ENCODE measurements at regions not wholly inside any gene's neighbourhood (a gene's known extent, or its start where the extent isn't known, plus 50 kb on each side); places are given as distances from the start of the nearest gene placed in this dataset.
"Not testable (repeated sequence)": the region's sequence is repeated elsewhere in the genome, so short reads cannot be mapped to it uniquely, and the experiment has no call there.

DNA sequence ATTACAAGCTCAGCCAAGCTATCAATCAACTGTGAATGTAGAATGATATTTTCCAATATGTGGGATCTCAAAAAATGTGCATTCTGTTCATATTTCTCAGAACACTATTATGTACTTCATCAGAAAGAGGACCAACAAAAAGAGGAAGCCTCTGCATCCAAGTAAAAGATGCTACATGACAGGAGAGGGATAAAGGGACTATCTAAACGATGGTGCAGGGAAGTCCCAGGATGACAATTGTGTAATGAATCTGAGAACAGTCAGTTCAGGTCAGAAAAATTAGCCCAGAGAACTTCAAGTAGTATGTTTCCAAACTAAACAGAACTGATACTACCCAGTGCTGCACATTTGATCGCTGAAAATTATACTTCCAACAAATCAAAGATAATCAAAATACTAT lies 127.0 kb downstream of the ZNF330 start:
- DNase-seq: no peak

GRCh38 chr4:141348125-141348524 lies 127.4 kb downstream of the ZNF330 start:
- no peak for DNase-seq

DNA sequence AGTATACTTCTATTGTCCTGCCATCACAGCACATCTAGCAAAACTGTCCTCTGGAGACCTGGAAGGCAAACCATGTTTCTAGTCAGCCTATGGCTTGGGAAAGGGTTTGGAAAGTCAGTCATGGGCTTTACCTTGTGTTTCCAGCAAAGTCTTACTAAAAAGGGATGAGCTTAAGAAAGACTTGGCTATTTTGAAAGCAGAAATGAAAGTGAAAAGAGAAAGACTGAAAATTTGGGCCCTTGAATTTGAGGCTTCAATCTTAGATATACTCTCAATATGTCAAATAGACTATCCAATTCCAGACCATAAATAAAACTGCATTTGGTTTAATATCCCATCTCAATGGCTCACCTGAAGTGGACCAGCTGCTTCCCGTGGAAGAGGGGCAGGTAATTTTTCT lies 127.9 kb downstream of the ZNF330 start:
- no peak for DNase-seq

DNA sequence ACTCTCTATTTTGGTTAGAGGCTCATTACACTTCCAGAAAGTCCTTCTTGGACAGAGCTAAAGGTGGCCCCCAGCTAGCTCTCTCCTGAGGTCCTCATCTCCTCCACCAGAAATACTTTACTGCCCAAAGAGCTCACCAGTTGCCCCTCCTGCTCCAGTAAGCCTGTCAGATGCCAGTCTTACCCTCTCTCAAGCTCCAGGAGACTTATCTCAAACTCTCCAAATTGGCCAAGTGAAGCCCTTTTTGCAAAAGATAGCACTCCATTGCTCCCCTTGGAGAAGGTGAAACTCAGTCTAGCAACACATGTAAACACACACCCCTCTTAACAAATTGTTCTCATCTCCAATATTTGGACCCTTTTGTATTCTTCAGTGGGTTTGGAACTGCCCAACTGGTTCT lies 128.5 kb downstream of the ZNF330 start:
- DNase-seq: no peak

DNA sequence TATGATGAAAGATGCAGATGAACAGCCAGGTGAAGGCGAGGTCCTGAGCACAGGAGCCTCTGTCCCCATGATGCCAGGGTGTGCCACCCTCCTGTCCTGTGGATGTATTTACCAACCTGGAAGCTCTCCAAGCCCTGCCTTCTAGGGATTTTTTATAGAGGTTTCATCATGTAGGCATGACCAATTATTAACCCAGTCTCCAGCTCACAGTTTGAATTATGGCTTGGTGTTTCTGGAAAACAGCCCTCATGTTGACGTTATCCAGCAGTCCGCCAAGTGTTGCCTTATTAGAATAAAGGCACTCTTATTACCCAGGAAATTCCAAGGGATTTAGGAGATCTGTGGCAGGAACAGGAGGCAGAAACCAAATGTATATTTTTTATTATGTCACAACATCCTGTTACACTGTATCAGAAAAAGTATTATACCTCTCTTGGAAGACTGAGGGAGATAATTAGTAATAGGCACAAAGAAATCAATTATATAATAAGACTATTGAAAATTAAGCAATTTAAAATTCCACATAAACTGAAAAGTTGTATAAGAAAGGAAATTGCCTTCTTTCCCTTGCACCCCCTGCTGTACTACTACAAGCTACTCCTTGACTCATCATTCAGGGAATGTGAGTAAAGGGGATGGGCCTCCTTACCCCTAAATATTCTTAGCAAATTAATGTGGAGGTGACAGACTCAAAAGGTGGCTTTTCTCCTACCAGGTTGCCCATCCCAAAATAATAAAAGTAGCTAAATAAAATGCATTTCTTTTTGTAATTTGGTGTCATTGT lies 129.6 kb downstream of the ZNF330 start:
- DNase-seq: no peak

GRCh38 chr4:141352331-141352730 lies 131.6 kb downstream of the ZNF330 start:
- DNase-seq: no peak

- DNase-seq: no peak
Measured at GRCh38 chr4:141352909-141353525, 132.3 kb downstream of the ZNF330 start.

DNA sequence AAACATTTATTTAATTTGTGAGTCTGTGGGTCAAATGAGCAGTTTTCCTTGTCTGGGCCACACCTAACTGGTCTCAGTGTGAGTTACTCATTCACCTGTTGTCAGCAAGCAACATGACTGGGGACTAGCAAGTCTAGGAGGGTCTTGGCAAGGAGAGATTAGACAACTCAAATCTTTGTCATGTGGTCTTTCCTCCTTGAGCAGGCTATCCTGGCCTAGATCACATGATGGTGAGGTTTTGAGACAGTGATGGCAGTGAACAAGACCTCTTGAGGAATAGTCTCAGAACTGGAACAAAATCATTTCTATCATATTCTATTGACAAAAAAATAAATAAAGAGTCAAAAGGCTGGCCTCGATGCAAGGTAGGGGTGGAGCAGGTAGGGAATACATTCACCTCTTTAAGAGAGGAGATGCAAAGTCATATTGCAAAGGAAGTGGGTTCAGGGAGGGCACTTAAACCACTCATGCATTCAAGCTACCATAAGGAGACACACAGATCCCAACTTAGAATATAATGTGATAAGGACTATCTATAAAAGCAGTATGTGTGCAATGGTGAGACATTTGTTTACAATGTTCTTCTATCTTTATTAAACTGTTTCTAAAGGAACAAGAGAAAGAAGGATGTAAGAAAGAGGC lies 135.7 kb downstream of the ZNF330 start:
- DNase-seq: no peak

GRCh38 chr4:141356963-141357335 lies 136.3 kb downstream of the ZNF330 start:
- DNase-seq: no peak

DNA sequence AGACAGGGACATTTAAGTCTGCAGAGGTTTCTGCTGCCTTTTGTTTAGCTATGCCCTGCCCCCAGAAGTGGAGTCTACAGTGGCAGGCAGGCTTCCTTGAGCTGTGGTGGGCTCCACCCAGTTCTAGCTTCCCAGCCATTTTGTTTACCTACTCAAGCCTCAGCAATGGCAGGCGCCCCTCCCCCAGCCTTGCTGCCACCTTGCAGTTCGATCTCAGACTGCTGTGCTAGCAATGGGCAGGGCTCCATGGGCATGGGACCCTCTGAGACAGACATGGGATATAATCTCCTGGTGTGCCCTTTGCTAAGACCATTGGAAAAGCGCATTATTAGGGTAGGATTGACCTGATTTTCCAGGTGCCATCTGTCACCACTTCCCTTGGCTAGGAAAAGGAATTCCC lies 147.5 kb downstream of the ZNF330 start:
- DNase-seq: not testable (repeated sequence)

GRCh38 chr4:141371206-141371605 lies 150.5 kb downstream of the ZNF330 start:
- no peak for DNase-seq

DNA sequence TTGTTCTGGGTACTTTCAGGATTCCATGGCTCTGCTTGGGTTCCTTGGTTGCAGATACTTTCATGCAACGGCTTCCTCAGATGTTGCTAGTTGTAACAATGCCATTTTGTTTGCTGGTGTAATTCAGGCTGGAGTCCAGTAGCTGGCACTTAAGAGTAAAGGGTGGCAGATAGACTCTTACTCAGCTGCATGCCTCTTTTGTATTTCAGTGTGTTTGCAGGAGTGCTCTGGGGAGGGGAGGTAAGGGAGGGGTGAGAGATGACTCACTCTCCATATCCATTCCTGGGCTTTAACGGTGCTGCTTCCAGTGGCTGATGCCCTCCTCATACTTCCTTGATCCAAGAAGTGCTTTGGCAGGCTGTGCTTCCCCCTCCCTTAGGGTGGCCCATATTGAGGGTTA lies 155.2 kb downstream of the ZNF330 start:
- DNase-seq: no peak

- no peak for DNase-seq
Measured at GRCh38 chr4:141376769-141377168, 156.1 kb downstream of the ZNF330 start.

DNA sequence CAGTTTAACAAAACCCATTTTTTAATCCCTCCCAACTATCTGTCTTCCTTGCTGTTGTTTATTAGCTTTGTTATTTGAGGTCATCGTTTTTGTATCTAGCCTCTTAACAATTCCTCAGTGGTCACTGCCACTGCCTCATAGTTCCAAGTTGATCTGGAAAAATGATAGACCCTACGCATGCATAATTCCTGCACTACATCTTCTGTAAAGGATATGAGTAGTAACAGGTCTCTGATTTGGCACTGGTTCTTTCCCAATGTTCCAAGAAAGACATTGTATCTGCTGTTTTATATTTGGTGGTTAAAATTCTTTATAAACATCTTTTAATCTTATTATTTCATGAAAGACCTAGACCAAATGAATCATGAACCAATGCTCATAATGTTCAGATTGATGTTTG lies 166.6 kb downstream of the ZNF330 start:
- no peak for DNase-seq

DNA sequence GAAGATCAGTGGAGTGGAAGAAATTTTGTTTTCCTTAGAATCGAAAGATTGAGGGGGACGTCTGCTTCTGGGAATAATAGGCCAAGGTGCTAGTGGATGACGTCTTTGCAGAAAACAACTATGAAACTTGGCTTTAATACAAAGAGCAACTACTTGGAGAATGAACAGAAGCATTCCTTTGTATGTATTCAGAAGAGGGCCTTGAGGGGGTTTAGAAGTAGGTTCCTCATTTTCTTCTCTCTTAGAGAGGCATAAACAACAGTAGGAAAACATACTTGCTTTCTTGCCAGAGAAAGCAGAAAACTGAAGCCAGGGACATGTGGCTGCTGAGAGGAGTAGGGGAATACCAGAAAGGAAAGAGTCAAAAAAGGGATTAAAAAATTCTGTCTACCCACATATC lies 167.8 kb downstream of the ZNF330 start:
- no peak for DNase-seq

GRCh38 chr4:141389649-141390048 lies 169.0 kb downstream of the ZNF330 start:
- DNase-seq: no peak

DNA sequence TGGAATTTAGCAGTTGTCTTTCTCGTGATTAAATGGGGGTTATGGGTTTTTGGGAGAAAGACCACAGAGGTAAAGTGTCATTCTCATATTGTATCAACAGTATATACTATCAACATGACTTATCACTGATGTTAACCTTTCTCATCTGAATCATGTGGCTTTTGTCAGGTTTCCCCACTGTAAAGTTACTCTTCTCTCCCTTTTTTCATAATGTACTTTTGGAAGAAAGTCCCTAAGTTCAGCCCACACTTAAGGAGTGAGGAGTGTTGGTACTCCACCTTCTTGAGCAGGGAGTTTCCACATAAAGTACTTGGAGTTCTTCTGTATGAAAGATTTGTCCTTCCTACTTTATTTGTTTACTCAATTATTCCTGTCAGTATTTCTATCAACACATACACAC lies 169.9 kb downstream of the ZNF330 start:
- DNase-seq: no peak

- DNase-seq: no peak
Measured at GRCh38 chr4:141391293-141391692, 170.6 kb downstream of the ZNF330 start.

DNA sequence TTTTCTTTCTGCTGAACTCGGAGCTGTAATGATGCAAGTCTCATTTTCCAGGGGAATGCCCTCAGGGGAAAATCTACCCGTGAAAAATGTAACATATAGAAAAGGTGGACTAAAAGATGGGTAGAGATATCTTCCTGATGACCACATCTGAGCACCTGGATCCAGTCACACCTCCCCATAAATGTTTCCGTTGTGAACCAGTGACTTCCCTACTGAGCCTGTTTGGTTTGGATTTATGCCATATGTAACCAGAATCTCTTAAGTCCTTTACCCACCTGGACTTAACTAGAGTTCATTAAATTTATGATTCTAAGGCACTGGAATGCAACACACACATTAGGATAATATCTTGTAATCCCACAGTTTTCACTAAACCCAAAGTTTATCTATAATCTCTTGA lies 171.1 kb downstream of the ZNF330 start:
- DNase-seq: no peak

DNA sequence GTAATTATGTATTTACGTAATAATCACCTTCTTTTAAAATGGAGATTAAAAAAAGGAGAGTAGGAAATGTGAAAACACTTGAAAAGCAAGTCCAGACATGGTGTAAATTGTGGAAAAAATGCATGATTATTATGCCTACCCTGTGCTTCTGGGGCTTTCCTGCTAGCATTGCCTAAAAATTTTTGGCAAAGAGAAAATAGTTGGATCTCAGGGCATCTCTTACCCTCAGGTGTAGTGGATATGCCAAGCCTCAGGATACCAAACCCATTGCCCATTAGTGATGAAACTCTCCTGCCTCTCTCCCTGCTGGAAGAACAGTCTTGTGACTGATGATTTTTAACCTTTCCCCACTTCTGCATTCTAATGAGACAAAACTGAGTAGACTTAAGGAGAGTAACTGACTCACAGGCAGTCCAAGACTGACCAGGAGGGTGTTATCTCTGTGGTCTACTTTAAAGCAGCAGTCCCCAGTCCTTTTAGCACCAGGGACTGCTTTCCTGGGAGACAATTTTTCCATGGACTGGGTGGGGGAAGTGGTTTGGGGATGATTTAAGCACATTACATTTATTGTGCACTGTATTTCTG lies 174.6 kb downstream of the ZNF330 start:
- no peak for DNase-seq

GRCh38 chr4:141395919-141396318 lies 175.2 kb downstream of the ZNF330 start:
- DNase-seq: no peak

DNA sequence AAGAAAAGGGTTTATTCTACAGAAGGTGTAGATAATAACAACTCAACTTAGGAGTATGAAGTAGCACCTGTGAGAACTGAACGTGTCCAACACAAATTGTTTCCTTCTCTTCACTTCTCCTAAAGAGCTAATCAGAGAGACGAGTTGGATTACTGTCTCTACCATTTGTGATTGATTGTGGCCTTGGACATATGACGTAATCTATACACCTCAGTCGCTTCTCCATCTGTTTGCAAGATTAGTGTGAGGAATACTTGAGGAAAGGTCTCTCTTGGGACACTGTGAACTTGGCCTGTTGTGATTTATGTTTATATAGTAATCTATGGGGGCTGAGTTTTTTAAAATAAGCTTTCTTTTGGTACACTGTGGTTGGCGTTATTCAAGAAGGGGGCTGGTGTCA lies 182.0 kb downstream of the ZNF330 start:
- DNase-seq: no peak

- DNase-seq: no peak
Measured at GRCh38 chr4:141403782-141404181, 183.1 kb downstream of the ZNF330 start.

- DNase-seq: no peak
Measured at GRCh38 chr4:141406237-141406636, 185.5 kb downstream of the ZNF330 start.
